ENCODE measurements at regions not wholly inside any gene's neighbourhood (a gene's known extent, or its start where the extent isn't known, plus 50 kb on each side); places are given as distances from the start of the nearest gene placed in this dataset.

GRCh38 chr12:67447180-67447579, 178.0 kb downstream of the CAND1 start:
- TF ChIP-seq ARNTL (CRISPR knock-in tag; IDR thresholded peaks at IDR 0.05; ENCODE audit: borderline replicate concordance, low read depth): no peak
- TF ChIP-seq OSR1 (CRISPR knock-in tag; IDR thresholded peaks at IDR 0.05): no peak

Measured in SK-N-SH treated with all-trans-retinoic acid at 6 μM for 48 hours (cell line).